ENCODE measurements at regions not wholly inside any gene's neighbourhood (a gene's known extent, or its start where the extent isn't known, plus 50 kb on each side); places are given as distances from the start of the nearest gene placed in this dataset.

- H3K9me3 ChIP-seq (ENCODE audit: control insufficient read depth, low read depth, low read length), result no peaks in the 10 kb centered on the region
- no peak overlapping the region for H3K56ac ChIP-seq (ENCODE audit: insufficient read length, low read depth, low read length)
- H3K79me2 ChIP-seq (ENCODE audit: insufficient read depth, low read length), result no peaks in the 10 kb centered on the region
- Mint-ChIP-seq H3K36me3 (ENCODE audit: insufficient read depth in 1 of 3, low read depth in 3 of 3) (no peaks in the 10 kb centered on the region), H3K4me3 (no peak overlapping the region; a peak in 1 of 5 replicates), H3K9me3 (no peaks in the 10 kb centered on the region), H3K27me3 (ENCODE audit: low read depth) (peaks cover 1% of the 10 kb centered on the region; the same call in 1 of the 2 replicates), H3K4me1 (peaks cover 16 to 37% of the 10 kb centered on the region in 2 experiments), H3K27ac (peak overlapping the region in 1 of 3 experiments; percentile 14; a peak in 4 of 7 replicates)
- H3K27ac ChIP-seq (ENCODE audit: insufficient read length, low read depth, low read length), result no peak overlapping the region
- H3K14ac ChIP-seq (ENCODE audit: insufficient read depth, low read length), result no peak overlapping the region
- TF ChIP-seq CTCF (conservative IDR thresholded peaks at IDR 0.05), result no peak
- H4K20me1 ChIP-seq (ENCODE audit: control insufficient read depth, insufficient read depth, insufficient read length), result no peaks in the 10 kb centered on the region
- H4K5ac ChIP-seq (ENCODE audit: insufficient read length, low read depth, low read length), result no peak overlapping the region
- no peak overlapping the region for H3K4ac ChIP-seq (ENCODE audit: low read depth, low read length)
- no peaks in the 10 kb centered on the region for H3K79me1 ChIP-seq (ENCODE audit: insufficient read depth, low read depth, low read length, poor library complexity, severe bottlenecking)
- H2BK5ac ChIP-seq (ENCODE audit: insufficient read length, low read length), result no peak overlapping the region
- H2BK12ac ChIP-seq (ENCODE audit: insufficient read length, low read depth, low read length), result no peak overlapping the region
- no CpG with 5 or more reads among the region's 7 CpGs for WGBS (ENCODE audit: extremely low coverage, insufficient read length, low lambda C conversion rate)
- H3T11ph ChIP-seq (ENCODE audit: low read length), result no peak overlapping the region
- no peak overlapping the region for H2BK15ac ChIP-seq (ENCODE audit: low read depth, low read length)
- no peak overlapping the region for H3K4me2 ChIP-seq (ENCODE audit: insufficient read depth, insufficient read length, low read length)
- DNase-seq, result peak; percentile 84
- H2BK20ac ChIP-seq (ENCODE audit: low read depth, low read length, poor library complexity, severe bottlenecking), result no peak overlapping the region
- no peak overlapping the region for H2AK5ac ChIP-seq (ENCODE audit: insufficient read length, low read length)
- no peak overlapping the region for H2AFZ ChIP-seq (ENCODE audit: low read length)
- no peak overlapping the region for H4K8ac ChIP-seq (replicated peaks; ENCODE audit: insufficient read length, low read depth, low read length)
- 0 out of 2 replicates have a peak, but pooled peaks cover 3% of the 10 kb centered on the region for H3K4me1 ChIP-seq (ENCODE audit: insufficient read depth, low read length)
- no peak overlapping the region for H2BK120ac ChIP-seq (ENCODE audit: low read depth, low read length, poor library complexity, severe bottlenecking)
- H3K18ac ChIP-seq (ENCODE audit: insufficient read length, low read depth, low read length), result peak overlapping the region; percentile 58
- no peak overlapping the region for H3K9ac ChIP-seq (ENCODE audit: extremely low read depth, insufficient read length, low read length)
- H3K23ac ChIP-seq (ENCODE audit: insufficient read length, low read depth, low read length), result no peak overlapping the region
- H3K27me3 ChIP-seq (ENCODE audit: insufficient read depth, low read length), result no peaks in the 10 kb centered on the region
- H4K91ac ChIP-seq (ENCODE audit: insufficient read length, low read depth, low read length), result no peak overlapping the region
- no peaks in the 10 kb centered on the region for H3K23me2 ChIP-seq (ENCODE audit: insufficient read length, low read depth, low read length, poor library complexity, severe bottlenecking)
These were observed 143.5 kb downstream of the MIAT start for GRCh38 chr22:26800858-26801257.
